ENCODE measurements at regions not wholly inside any gene's neighbourhood (a gene's known extent, or its start where the extent isn't known, plus 50 kb on each side); places are given as distances from the start of the nearest gene placed in this dataset.
"Not testable (repeated sequence)": the region's sequence is repeated elsewhere in the genome, so short reads cannot be mapped to it uniquely, and the experiment has no call there.

DNA sequence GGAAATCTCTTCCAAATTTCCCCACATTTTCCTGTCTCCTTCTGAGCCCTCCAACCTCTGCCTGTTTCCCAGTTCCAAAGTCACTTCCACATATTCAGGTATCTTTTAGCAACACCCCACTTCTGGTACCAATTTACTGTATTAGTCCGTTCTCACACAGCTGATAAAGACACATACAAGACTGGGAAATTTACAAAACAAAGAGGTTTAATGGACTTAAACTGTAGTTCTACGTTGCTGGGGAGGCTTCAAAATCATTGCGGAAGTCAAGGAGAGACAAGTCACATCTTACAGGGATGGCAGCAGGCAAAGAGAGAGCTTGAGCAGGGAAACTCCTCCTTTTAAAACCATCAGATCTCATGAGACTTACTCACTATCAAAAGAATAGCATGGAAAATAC lies 122.0 kb downstream of the ALG1L2 start:
- DNase-seq (ENCODE audit: extremely low spot score); H3K4me1 ChIP-seq; H3K27me3 ChIP-seq; H3K27ac ChIP-seq (replicated peaks in 1 of 4); intact Hi-C loops (cut with DNase I); H3K36me3 ChIP-seq; H3K4me3 ChIP-seq; H3K9me3 ChIP-seq: not testable (repeated sequence)
- 92% methylated on average over 3 of the region's 3 CpGs for WGBS

GRCh38 chr3:130227540-130227939 lies 117.9 kb upstream of the COL6A5 start:
- TF ChIP-seq POLR2A (IDR thresholded peaks at IDR 0.05; ENCODE audit: low read depth) (no peak), CTCF (IDR thresholded peaks at IDR 0.05) (no peak), EP300 (IDR thresholded peaks at IDR 0.05) (no peak)
- Histone ChIP-seq H3K4me3 (no peak overlapping the region), H3K36me3 (no peaks in the 10 kb centered on the region), H3K9me3 (no peaks in the 10 kb centered on the region), H3K4me1 (no peaks in the 10 kb centered on the region), H3K27me3 (no peaks in the 10 kb centered on the region), H3K27ac (replicated peaks in 1 of 4) (no peak overlapping the region)
- intact Hi-C loops (cut with DNase I), result no loop called here
- no peak for DNase-seq (ENCODE audit: extremely low spot score)
- 83% methylated on average over 4 of the region's 4 CpGs for WGBS

DNA sequence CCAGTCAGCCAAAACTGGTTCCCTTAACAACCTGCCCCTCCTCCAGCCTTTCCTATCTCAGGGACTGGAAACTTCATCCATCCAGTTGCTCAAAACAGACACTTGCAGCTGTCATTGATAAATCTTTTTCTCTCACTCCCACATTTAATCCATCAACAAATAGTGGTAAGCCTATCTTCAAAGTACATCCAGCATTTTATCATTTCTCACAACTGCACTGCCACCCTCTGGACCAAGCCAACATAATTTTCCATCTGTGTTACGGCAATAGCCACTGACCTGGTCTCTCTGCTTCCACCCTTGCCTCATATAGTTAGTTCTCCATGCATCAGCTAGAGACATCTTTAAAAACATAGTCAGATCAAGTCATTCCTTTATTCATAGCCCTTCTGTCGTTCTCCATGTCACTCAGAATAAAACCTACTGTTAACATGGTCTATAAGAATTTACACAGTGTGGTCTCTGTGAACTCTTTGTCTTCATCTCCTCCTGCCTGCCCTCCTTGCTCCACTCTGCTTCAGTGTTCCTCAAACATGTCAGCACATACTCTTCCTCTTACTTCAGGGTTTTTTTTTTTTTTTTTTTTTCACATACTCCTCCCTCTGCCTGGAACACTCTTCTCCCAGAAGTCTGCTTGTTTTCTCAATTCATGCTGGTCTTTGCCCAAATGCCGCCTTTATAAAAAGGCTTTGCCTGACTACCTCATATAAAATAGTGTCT lies 102.5 kb upstream of the COL6A5 start:
- H3K36me3 ChIP-seq, result no peaks in the 10 kb centered on the region
- intact Hi-C loops (cut with DNase I), result no loop called here
- H3K27me3 ChIP-seq, result peaks cover 0 to 5% (median 0%) of the 10 kb centered on the region in 4 donors
- no peaks in the 10 kb centered on the region for H3K9me3 ChIP-seq
- no peaks in the 10 kb centered on the region for H3K4me1 ChIP-seq
- H3K27ac ChIP-seq (replicated peaks in 1 of 4), result no peak overlapping the region
- TF ChIP-seq CTCF (IDR thresholded peaks at IDR 0.05), result no peak
- no peak for TF ChIP-seq POLR2AphosphoS5 (IDR thresholded peaks at IDR 0.05)
- no peak for TF ChIP-seq EP300 (IDR thresholded peaks at IDR 0.05)
- TF ChIP-seq POLR2A (IDR thresholded peaks at IDR 0.05; ENCODE audit: low read depth), result no peak
- DNase-seq (ENCODE audit: extremely low spot score), result no peak
- 48% methylated on average over 3 of the region's 3 CpGs for WGBS
- H3K4me3 ChIP-seq, result no peak overlapping the region

GRCh38 chr3:130243808-130244207 lies 101.7 kb upstream of the COL6A5 start:
- H3K27ac ChIP-seq (replicated peaks in 1 of 4), result no peak overlapping the region
- H3K4me1 ChIP-seq, result no peaks in the 10 kb centered on the region
- DNase-seq (ENCODE audit: extremely low spot score), result no peak
- no peaks in the 10 kb centered on the region for H3K36me3 ChIP-seq
- intact Hi-C loops (cut with DNase I), result no loop called here
- H3K27me3 ChIP-seq, result peaks cover 0 to 10% (median 0%) of the 10 kb centered on the region in 4 donors
- no peak overlapping the region for H3K4me3 ChIP-seq
- no peaks in the 10 kb centered on the region for H3K9me3 ChIP-seq
- TF ChIP-seq EP300 (IDR thresholded peaks at IDR 0.05) (no peak), POLR2A (IDR thresholded peaks at IDR 0.05; ENCODE audit: low read depth) (no peak), CTCF (IDR thresholded peaks at IDR 0.05) (no peak), POLR2AphosphoS5 (IDR thresholded peaks at IDR 0.05) (no peak)

DNA sequence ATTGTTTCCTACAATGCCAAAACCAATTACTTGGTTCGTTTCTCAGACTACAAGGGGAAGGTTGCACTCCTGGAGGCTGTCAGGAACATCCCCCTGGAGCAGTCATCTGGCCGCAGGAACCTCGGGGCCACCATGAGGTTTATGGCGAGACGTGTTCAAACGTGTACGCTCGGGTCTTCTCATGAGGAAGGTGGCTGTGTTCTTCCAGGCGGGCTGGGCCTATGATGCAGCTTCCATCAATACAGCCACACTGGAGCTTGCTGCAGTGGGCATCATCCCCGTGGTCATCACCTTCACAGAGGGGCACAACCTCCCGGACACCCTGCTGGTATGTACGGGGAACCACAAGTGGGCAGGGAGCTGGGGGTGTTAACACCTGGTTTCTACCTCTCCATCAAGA lies 94.5 kb upstream of the COL6A5 start:
- Histone ChIP-seq H3K36me3 (no peaks in the 10 kb centered on the region), H3K9me3 (no peaks in the 10 kb centered on the region), H3K4me3 (no peak overlapping the region), H3K27ac (replicated peaks in 1 of 4) (no peak overlapping the region), H3K4me1 (no peaks in the 10 kb centered on the region), H3K27me3 (peaks cover 0 to 4% (median 0%) of the 10 kb centered on the region in 4 donors)
- TF ChIP-seq CTCF (IDR thresholded peaks at IDR 0.05), result no peak
- TF ChIP-seq POLR2AphosphoS5 (IDR thresholded peaks at IDR 0.05), result no peak
- no peak for TF ChIP-seq POLR2A (IDR thresholded peaks at IDR 0.05; ENCODE audit: low read depth)
- TF ChIP-seq EP300 (IDR thresholded peaks at IDR 0.05), result no peak
- intact Hi-C loops (cut with DNase I), result no loop called here
- DNase-seq (ENCODE audit: extremely low spot score), result no peak
- WGBS, result 88% methylated on average over 12 of the region's 12 CpGs

All from esophagus muscularis mucosa (tissue), 4 donors.